ENCODE measurements at regions not wholly inside any gene's neighbourhood (a gene's known extent, or its start where the extent isn't known, plus 50 kb on each side); places are given as distances from the start of the nearest gene placed in this dataset.
"Not testable (repeated sequence)": the region's sequence is repeated elsewhere in the genome, so short reads cannot be mapped to it uniquely, and the experiment has no call there.

DNA sequence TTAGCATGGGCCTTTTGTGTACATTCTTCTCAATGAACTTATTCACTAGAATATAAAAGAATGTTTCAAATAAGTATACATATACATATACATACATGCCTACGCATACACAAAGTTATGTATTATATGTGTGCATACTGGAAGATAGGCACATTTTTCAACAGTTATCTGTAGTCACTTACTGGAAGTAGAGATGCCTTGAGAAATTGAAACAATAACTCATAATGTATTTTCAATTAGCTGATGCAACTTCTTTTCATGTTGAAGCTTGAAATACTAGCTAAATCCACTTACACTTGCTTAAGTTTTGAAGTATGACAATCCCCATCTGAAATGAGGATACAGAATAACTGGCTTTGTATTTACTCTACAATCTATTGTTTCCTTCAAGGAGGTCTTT is 469.0 kb upstream of the PTGER4 start:
- no peak for DNase-seq

DNA sequence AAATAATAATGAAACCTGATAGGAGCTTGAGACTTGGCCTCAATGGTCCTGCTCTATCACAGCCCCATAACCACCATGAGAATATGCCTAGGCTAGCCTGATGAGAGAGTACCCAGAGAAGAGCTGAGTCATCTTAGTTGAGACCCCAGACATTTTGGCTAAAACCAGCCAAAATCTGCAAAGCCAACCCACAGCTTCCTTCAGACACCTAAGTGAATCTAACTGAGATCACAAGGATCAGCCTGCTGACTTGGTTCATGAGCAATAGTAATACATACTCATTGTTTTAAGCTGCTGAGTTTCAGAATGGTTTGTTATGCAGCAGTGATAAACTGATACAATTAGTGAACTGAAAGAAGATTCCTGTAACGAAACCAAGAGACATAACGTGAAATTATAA is 473.7 kb upstream of the PTGER4 start:
- no peak for DNase-seq

DNA sequence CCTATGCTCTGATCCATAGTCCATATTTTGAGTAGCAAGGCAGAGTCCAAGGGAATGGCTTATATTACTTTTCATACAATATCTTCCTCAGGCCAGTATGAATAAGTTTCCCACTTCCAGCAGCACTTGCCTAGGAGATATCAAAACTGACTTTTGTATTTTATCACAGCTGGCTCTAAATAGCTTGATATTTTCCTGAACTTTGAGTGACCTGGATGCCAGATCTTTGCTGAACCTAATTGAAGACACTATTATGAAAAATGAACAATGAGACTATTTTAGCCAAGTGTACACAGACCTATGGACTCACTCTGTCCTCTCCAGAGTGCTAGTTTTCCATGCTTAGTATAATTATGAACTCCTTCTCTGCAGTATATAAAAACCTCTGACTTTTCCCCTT is 475.6 kb upstream of the PTGER4 start:
- no peak for DNase-seq

DNA sequence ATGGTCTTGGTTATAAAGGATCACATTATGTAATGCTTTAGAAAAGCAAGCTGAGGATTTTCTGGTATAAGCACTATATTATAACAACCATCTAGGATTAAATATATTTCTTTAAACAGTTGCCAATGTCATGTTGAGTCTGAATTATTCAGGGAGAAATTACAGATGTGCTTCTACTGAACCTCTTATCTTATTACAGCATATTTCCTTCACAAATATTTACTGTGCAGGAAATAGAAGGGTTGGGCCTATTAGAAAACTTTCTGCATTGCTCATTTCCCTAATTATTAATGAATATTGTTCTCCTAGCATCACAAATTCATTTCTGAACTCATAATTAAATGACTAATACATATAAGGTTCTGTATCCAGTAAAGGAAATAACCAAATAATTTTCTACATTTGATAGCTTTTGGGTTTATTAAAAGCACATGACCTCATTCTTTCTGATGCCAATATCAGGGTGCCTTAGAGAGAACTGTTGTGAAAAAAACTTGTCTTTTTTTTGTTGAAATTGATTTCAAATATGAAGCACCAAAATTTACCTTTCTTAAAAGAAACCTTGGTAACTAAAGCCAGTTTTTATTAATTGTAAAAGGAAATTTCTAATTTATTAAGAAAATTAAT is 476.8 kb upstream of the PTGER4 start:
- no peak for DNase-seq

DNA sequence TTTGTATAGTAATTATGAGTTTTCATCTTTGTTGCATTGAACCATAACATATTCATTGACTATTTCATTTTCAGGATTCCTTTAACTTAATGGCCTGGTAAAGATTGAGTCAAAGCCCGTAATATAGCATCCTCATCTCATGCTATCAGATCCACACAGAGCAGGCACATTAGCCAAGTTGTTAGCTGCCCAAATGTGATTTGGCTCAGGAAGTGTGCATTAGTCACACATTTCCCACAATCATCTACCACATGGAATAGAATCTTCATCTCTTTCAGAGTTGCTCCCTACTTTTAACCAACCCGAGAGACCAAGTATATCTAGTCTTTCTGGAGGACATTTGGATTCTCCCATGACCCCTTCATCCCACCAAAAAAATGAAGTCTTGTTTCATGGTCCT is 481.0 kb upstream of the PTGER4 start:
- no peak for DNase-seq

DNA sequence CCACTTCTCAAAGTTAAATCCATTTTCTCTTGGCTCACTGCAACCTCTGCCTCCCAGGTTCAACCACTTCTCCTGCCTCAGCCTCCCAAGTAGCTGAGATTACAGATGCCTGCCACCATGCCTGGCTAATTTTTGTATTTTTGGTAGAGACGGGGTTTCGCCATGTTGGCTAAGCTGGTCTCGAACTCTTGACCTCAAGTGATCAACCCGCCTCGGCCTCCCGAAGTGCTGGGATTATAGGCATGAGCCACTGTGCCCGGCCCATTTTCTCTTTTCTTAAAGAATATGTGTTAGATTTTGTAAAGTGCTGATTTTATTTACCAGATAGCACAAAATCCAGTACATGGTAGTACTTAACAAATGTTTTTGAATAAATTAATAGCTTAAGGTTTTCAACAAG is 484.1 kb upstream of the PTGER4 start:
- DNase-seq, result not testable (repeated sequence)

DNA sequence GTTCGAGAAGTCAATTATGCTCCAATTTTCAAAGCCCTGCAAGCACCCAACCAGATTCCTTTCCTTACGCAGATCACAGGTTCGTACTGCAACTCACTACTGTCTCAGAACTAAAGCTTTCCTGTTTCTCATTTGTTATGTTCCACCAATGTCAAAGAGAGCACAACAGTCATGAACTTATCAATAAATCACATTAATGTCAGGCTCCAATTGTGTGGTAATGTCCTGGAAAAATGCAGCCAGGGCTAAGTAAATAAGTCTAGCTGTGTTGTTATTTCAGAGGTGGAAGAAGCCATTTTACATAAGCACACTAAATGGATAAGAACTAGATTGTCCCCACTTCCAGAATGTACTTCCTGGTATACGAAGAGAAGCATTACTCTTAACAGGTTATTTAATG is 488.6 kb upstream of the PTGER4 start:
- no peak for DNase-seq

DNA sequence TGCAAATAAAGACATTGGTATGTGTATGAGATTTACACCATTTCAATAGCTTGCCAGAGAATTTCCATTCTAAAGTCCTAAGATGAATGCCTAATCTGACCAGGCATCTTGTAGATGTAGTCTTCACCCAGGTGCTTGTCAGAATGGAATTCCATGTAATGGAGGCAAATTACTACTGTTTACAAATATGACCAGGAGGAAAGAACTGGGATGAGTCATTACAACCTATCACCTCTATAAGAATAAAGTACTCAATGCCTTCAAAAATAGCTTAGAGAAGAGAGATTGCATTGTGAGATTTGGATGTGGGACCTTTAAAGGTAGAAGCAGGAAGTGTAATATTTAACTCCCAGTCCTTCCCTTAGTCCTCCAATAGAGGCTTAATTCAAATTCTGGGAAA is 507.0 kb upstream of the PTGER4 start:
- no peak for DNase-seq

DNA sequence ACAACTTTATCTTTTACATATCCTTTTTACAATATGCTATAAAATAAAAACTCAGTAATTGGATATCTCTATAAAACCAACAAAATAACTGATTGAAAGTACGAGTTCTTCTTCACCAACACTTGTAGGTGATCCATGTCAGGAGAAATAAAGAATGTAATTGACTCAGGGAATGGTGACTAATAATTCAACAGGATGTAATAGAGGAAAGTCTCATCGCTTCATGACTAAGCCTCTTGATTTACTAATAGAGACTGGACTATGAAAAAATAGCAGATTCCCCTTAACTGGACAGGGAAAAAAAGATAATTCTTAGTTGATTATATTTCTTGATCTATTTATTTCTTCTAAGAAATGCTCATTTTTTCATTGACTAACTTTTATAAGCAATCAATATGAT is 507.7 kb upstream of the PTGER4 start:
- no peak for DNase-seq

DNA sequence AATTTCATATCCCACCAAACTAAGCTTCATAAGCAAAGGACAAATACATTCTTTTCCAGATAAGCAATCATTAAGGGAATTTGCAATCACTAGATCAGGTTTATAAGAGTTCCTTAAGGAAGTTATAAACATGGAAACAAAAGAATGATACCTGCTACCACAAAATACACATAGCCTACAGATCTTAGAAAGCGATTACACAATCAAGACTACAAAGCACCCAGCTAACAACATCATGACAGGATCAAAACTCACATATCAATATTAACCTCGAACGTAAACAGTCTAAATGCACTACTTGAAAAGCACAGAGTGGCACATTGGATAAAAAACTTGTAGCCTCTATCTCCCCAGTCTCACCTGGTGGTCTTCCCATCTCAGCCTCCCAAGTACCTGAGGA is 512.4 kb upstream of the PTGER4 start:
- DNase-seq, result no peak

DNA sequence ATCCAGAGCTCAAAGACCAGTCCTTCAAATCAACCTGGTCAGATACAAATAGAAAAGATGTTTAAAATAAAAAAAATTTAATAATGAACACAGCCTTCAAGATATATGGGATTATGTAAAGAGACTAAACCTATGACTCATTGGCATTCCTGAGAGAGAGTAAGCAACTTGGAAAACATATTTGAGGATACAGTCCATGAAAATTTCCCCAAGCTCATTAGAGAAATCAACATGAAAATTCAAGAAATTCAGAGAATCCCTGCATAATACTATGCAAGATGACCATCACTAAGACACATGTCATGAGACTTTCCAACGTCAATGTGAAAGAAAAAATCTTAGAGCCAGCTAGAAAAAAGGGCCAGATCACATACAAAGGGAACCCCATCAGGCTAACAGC is 512.9 kb upstream of the PTGER4 start:
- no peak for DNase-seq

DNA sequence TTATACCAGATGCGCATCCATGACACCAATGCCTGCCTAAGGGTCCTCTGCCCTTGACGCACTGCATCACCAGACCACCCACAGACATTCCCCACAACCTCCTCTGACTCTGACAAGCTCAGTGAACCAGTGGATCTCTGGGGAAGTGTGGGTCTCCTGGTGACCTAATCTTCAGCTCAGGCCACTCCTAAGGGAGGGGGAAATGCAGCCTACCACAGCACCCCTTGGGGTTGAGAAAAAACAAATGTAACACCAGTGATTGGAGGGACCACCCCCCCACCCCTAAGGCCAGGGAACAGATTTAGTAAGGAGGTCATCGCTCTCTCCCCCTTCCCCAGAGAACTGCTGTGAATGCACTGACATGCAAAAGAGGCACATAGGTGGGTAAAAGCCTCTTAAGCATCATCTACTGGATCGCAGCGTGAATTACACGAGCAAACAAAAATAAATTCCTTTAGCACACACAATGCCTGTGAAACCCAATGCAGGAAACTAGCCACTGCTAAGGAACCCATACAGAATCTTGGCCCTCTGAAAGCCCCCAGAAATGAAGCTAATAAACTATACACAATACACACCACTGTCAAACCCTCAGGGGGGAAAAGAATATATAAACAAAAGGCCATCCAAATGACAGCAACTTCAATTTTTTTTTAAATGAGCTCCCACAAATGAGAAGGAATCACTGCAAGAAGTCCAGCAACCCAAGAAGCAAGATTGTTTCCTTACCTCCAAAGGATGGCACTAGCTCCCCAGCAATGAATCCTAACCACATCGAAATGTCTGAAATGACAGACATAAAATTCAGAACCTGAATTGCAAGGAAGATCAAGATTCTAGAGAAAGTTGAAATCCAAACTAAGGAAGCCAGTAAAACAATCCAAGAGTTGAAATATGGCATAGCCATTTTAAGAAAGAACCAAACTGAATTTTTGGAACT is 513.7 kb upstream of the PTGER4 start:
- DNase-seq, result no peak

DNA sequence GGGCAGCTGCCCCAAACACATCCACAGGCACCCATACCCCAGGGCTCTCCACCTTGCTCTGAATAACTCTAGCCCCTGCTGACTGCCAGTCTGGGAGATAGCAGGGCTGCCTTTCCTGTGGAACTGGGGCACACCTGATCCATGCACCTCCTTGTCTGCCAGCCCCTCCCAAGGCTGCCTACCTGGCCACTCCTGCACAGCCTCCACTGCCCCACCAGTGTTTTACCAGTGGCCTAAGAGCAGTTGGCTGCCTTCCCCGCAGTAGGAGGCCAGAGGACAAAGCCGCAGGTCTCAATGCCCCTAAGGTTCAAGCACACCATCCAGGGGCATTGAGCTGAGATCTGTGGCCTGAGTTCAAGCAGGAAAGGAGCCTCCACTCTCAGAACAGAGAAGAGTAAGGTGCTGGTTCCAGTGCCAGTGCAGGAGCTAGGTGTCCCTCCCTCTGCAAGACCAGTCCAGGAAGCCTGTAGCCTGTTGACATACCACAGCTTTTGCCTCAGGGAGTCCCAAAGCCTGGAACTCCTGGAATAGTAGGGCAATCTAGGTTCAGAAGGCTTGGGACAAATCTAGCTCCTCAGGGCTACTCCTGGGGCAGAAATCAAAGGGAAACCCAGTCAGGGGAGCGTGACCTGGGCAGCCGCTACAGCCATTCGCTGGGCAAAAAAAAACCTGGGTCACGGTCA is 514.5 kb upstream of the PTGER4 start:
- DNase-seq, result no peak

DNA sequence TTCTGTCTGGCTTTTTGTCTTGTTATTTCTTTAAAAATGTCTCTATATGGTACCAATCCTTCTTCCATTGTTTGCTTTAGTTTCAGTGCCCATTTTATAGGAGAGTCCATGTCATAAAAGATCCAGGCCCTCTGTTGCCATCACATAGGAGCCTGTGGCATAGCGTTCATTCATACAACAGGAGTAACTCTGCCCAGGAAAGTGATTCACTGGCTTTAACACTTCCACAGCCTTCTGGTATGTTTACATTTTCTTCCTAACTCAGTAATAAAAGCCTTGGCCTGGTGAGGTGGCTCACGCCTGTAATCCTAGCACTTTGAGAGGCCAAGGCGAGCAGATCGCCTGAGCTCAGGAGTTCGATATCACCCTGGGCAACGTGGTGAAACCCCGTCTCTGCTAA is 519.3 kb upstream of the PTGER4 start:
- DNase-seq, result no peak

DNA sequence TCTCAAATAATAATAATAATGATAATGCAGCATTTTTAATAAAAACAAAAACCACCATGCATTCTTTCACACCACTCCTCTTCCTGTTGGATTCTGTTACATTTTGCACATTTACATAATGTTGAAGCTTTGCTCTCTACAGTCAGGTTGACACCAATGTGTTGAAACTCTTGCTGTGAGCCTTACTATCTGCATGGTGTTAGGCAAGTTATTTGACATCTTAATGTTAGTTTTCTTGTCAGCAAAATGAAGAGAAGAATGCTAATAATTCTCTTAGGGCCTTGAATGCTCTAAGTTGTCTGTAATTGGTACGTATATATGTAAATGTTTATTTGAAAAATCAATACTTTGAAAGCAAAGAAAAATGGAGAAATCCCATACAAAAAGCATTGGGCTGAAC is 525.5 kb upstream of the PTGER4 start:
- DNase-seq, result no peak

DNA sequence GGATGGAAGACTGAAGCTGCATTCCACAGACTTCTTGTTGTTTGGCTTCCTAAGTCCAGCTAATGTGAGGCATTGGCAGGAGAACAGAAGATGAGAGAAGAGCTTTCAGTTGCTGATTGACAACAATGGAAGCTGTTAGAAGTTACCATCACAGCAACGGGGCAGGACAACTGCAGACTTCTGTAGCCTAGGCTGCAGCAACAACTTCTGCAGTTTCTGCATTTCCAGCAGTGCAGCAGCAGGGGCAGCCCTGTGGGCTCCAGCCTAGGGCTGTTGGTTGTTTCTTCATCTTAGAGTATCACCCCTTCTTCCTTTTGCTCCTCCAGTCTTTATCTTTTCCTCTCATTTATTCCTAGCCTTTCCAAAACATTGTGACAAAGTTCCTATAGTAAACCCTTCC is 528.8 kb upstream of the PTGER4 start:
- DNase-seq, result no peak

DNA sequence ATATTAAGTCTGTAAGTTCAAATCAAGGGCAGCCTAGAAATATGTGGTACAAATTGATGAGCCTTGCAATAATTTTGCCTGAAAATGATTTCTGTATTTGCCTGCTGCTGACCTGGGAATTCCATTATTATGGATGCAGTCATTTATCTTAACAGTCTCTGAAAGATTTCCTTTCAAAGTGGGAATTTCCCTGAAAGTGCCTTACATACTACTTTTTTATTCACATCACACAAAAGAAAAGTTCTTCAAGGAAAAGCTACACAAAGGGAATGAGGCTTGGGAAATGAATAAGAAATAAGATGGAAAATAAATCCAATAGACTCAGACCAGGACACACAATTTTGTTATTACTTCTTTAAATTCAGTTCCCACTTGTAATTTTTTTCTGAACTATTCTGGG is 537.8 kb upstream of the PTGER4 start:
- DNase-seq, result no peak

DNA sequence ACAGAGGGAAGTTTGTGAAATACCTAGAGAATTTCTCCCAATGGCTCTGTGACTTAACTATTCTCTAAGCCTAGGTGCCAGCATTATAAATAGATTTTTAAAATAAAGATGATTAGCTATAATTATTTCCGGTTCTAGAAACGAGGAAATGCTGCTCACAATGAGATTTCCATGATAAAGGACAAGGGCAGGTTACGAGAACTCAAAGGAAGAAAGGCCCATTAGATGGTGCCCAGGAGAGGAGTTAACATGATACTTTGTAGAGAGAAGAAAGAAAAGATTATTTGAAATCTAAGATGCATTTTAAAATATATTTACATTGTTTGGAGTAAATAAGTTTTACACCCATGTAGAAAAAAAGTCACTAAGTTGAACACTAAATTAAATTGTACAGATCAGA is 538.3 kb upstream of the PTGER4 start:
- no peak for DNase-seq

DNA sequence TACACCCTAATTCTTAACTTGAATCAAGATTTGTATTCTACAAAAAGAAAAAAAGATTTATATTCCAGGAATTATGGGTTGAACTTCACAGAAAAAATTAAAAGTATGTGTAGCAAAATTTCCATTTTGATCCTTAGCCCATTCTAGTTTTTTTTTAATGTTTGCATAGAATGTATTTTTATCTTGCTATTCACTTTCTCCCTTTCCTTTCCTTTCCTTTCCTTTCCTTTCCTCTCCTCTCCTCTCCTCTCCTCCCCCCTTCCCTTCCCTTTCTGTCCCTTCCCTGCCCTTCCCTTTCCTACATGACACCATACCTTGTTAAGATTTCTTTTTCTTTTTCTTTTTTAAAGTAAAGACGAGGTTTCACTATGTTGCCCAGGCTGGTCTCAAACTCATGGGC is 542.5 kb upstream of the PTGER4 start:
- no peak for DNase-seq

DNA sequence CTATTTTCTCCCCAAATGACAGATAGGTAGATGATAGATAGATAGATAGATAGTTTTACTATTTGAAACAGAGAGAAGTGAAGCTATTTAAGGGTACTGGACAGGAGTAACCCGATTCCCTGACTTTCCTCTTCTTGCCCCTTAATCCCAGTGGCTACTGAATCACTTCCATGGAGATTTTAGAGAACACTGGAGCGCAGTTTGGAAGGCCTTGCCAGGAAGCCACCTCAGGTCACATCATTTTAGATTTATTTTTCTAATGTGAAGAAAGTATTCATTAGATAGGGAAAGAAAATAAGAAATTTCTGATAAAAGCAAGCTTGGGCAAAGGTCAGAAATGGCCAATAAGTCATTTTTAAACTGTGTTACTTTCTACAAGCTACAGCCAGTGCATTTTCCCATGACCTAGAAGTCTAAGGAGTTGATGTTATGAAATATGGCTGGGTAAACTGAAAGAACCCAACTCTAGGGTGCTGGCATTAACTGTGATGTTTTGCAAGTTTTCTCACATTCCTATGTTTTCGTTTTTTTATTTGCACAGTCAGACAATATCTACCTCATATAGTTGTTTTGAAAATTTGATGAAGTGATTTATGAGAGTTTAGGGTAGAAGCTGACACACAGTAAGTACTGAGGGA is 544.7 kb upstream of the PTGER4 start:
- DNase-seq, result no peak

DNA sequence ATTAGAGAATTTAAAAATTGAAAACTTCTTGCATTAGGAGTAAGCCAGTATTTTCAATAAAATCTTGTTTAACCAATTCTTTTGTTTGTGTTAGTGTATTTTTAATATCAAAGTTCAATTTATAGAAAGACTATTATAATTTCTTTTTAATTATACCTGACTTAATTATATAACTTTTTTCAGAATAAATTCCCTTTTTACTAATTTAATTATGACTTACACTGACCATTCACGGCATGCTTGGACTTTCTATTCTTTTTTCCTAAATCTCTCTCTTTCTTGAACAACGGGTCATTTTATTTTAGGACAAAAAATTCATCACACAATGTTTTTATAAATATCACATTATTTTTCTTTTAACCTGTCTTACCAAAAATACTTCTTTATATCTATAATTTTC is 555.3 kb upstream of the PTGER4 start:
- no peak for DNase-seq

DNA sequence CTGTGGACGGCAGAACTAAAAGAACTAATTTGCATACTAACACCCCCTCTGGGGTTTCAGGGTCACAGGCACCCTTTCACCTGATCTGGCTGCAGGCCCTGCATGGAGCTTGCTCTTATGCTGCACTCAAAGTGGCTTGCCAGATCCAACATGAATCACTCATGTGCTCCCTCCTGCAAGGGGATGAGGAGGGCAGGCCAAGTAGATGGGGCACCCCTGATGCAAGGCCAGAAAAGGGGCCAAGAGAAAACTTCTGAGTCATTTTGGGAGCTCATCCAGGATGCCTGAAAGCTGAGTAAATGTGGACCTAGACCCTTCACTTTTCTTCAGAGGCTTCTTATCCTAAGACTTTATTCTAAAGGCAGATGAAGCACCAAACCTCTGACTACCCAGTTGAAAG is 558.5 kb upstream of the PTGER4 start:
- DNase-seq, result no peak

DNA sequence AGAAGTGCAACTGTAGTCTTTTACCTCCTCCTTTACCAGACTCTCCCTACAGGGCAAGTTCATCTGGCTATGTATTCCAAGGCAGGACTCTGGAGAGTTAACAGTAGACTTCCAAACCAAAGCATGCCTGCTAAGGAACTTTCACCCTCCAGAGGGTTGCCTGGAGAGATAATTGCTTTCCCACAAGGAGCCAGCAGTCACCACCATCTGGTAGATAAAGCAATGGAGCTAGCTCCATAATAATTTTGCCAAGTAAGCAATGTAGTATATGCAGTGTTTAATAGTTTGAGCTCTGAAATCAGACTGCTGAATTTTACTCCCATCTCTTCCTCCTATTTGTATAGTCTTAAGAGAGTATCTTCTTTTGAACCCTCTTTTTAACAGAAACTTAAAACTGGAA is 566.8 kb upstream of the PTGER4 start:
- no peak for DNase-seq

DNA sequence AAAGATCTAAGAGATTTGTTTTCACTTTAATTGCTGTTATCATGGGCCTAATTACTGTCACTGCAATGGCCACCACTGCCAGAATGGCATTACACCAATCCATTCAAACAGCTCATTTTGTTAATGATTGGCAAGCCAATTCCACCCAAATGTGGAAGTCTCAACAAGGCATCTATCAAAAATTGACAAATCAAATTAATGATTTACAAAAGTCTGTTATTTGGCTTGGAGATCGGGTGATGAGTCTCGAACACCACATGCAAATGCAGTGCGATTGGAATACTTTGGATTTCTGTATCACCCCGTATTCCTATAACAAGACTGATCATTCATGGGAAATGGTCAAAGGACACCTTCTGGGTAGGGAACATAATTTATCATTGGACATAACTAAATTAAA is 568.7 kb upstream of the PTGER4 start:
- DNase-seq, result not testable (repeated sequence)
